Nephron progenitor cell (in vitro differentiated cells): ENCODE measurements at regions not wholly inside any gene's neighbourhood (a gene's known extent, or its start where the extent isn't known, plus 50 kb on each side); places are given as distances from the start of the nearest gene placed in this dataset.

Experiments used
- DNase-seq: peaks from one replicate; pipeline ENCODE4 v3.0.0; 2021
- H3K27ac Mint-ChIP-seq: 2 replicates; pipeline ENCODE4 v1.8.0; 2021; ENCODE audit warnings: mild to moderate bottlenecking, moderate library complexity, mixed read lengths
- H3K27me3 Mint-ChIP-seq: 2 replicates; pipeline ENCODE4 v1.8.0; 2021; ENCODE audit warnings: mild to moderate bottlenecking, low read depth, mixed read lengths; ENCODE audit not compliant: poor library complexity
- H3K36me3 Mint-ChIP-seq: 2 replicates; pipeline ENCODE4 v1.8.0; 2021; ENCODE audit warnings: low read depth, mixed read lengths
- H3K4me1 Mint-ChIP-seq: 2 replicates; pipeline ENCODE4 v1.8.0; 2021; ENCODE audit warnings: mixed read lengths
- H3K4me3 Mint-ChIP-seq: 2 replicates; pipeline ENCODE4 v1.8.0; 2021; ENCODE audit warnings: mild to moderate bottlenecking, moderate library complexity, mixed read lengths
- H3K9me3 Mint-ChIP-seq: 2 replicates; pipeline ENCODE4 v1.8.0; 2021; ENCODE audit warnings: mild to moderate bottlenecking, moderate library complexity, mixed read lengths
- CTCF ChIP-seq: fragments of 200-600 bp; sonication (generic); IDR thresholded peaks from 2 replicates; pipeline ENCODE4 v1.5.0; 2021; ENCODE audit warnings: antibody characterized with exemption

- H3K9me3 Mint-ChIP-seq: peaks cover 8% of the 10 kb centered on the region
- no peak for TF ChIP-seq CTCF
- H3K27ac Mint-ChIP-seq: no peak overlapping the region
- H3K4me1 Mint-ChIP-seq: no peaks in the 10 kb centered on the region
- no peaks in the 10 kb centered on the region for H3K36me3 Mint-ChIP-seq
- no peak for DNase-seq
- peaks cover 13% of the 10 kb centered on the region for H3K27me3 Mint-ChIP-seq
- no peak overlapping the region for H3K4me3 Mint-ChIP-seq
These were observed 192.8 kb downstream of the SMIM20 start for GRCh38 chr4:26106776-26107175.

GRCh38 chr4:26108054-26108453, 194.0 kb downstream of the SMIM20 start:
- H3K27ac Mint-ChIP-seq: no peak overlapping the region
- no peaks in the 10 kb centered on the region for H3K4me1 Mint-ChIP-seq
- H3K4me3 Mint-ChIP-seq: no peak overlapping the region
- H3K36me3 Mint-ChIP-seq: no peaks in the 10 kb centered on the region
- no peak for DNase-seq
- H3K27me3 Mint-ChIP-seq: peaks cover 14% of the 10 kb centered on the region
- TF ChIP-seq CTCF: no peak
- peaks cover 20% of the 10 kb centered on the region for H3K9me3 Mint-ChIP-seq

GRCh38 chr4:26110493-26110892, 196.5 kb downstream of the SMIM20 start:
- Mint-ChIP-seq H3K4me1 (no peaks in the 10 kb centered on the region), H3K27ac (no peak overlapping the region), H3K9me3 (peaks cover 36% of the 10 kb centered on the region), H3K27me3 (peaks cover 15% of the 10 kb centered on the region), H3K36me3 (no peaks in the 10 kb centered on the region), H3K4me3 (no peak overlapping the region)
- DNase-seq: no peak
- no peak for TF ChIP-seq CTCF

- Mint-ChIP-seq H3K27ac (no peak overlapping the region), H3K36me3 (no peaks in the 10 kb centered on the region), H3K9me3 (peaks cover 36% of the 10 kb centered on the region), H3K4me3 (no peak overlapping the region), H3K27me3 (peaks cover 5% of the 10 kb centered on the region), H3K4me1 (no peaks in the 10 kb centered on the region)
- no peak for TF ChIP-seq CTCF
- no peak for DNase-seq
These were observed 199.4 kb downstream of the SMIM20 start for GRCh38 chr4:26113339-26113940.

GRCh38 chr4:26116057-26116456, 202.0 kb downstream of the SMIM20 start:
- H3K9me3 Mint-ChIP-seq: peaks cover 36% of the 10 kb centered on the region
- no peak overlapping the region for H3K4me3 Mint-ChIP-seq
- H3K36me3 Mint-ChIP-seq: no peaks in the 10 kb centered on the region
- peaks cover 5% of the 10 kb centered on the region for H3K27me3 Mint-ChIP-seq
- no peak for TF ChIP-seq CTCF
- no peaks in the 10 kb centered on the region for H3K4me1 Mint-ChIP-seq
- DNase-seq: no peak
- no peak overlapping the region for H3K27ac Mint-ChIP-seq

GRCh38 chr4:26120098-26120825, 200.6 kb upstream of the RBPJ start:
- TF ChIP-seq CTCF: no peak
- Mint-ChIP-seq H3K4me1 (no peaks in the 10 kb centered on the region), H3K36me3 (no peaks in the 10 kb centered on the region), H3K4me3 (no peak overlapping the region), H3K27ac (no peak overlapping the region), H3K27me3 (peaks cover 2% of the 10 kb centered on the region), H3K9me3 (no peaks in the 10 kb centered on the region)
- DNase-seq: no peak
